H9 (cell line): ENCODE measurements at regions not wholly inside any gene's neighbourhood (a gene's known extent, or its start where the extent isn't known, plus 50 kb on each side); places are given as distances from the start of the nearest gene placed in this dataset.

Source experiments
- DNase-seq: peaks from one replicate; pipeline ENCODE4 v3.0.0-alpha.2; 2017
- H2AFZ ChIP-seq: one replicate; pipeline ENCODE4 v1.6.1; 2013; ENCODE audit warnings: mild to moderate bottlenecking, low read length, control low read depth, moderate library complexity
- H2AK5ac ChIP-seq: 2 replicates; pipeline ENCODE4 v1.6.1; 2013; ENCODE audit warnings: low read length, control low read depth, mixed read lengths; ENCODE audit not compliant: insufficient read length
- H2BK120ac ChIP-seq: one replicate; pipeline ENCODE4 v1.6.1; 2013; ENCODE audit warnings: low read depth, mild to moderate bottlenecking, low read length, control low read depth, inconsistent platforms; ENCODE audit not compliant: poor library complexity, severe bottlenecking
- H2BK12ac ChIP-seq: 2 replicates; pipeline ENCODE4 v1.6.1; 2013; ENCODE audit warnings: low read length, control low read depth, mixed read lengths, low read depth; ENCODE audit not compliant: insufficient read length
- H2BK15ac ChIP-seq: 2 replicates; pipeline ENCODE4 v1.6.1; 2013; ENCODE audit warnings: low read depth, low read length, control low read depth
- H2BK20ac ChIP-seq: one replicate; pipeline ENCODE4 v1.6.1; 2013; ENCODE audit warnings: low read depth, mild to moderate bottlenecking, low read length, control low read depth, inconsistent platforms; ENCODE audit not compliant: poor library complexity, severe bottlenecking
- H2BK5ac ChIP-seq: 2 replicates; pipeline ENCODE4 v1.6.1; 2013; ENCODE audit warnings: low read length, control low read depth, mixed read lengths; ENCODE audit not compliant: insufficient read length
- H3K14ac ChIP-seq: 2 replicates; pipeline ENCODE4 v1.6.1; 2013; ENCODE audit warnings: low read length, control low read depth; ENCODE audit not compliant: insufficient read depth
- H3K18ac ChIP-seq: 2 replicates; pipeline ENCODE4 v1.6.1; 2013; ENCODE audit warnings: low read depth, mild to moderate bottlenecking, mixed read lengths, low read length, control low read depth; ENCODE audit not compliant: insufficient read length
- H3K23ac ChIP-seq: 2 replicates; pipeline ENCODE4 v1.6.1; 2013; ENCODE audit warnings: low read length, control low read depth, mixed read lengths, low read depth; ENCODE audit not compliant: insufficient read length
- H3K23me2 ChIP-seq: 2 replicates; pipeline ENCODE4 v1.6.1; 2013; ENCODE audit warnings: low read depth, mild to moderate bottlenecking, mixed read lengths, low read length, control low read depth; ENCODE audit not compliant: insufficient read length, poor library complexity, severe bottlenecking
- H3K27ac ChIP-seq: 2 replicates; pipeline ENCODE4 v1.5.1; 2013; ENCODE audit warnings: low read length, control low read depth, mixed read lengths, low read depth; ENCODE audit not compliant: insufficient read length
- H3K27me3 ChIP-seq: 2 replicates; pipeline ENCODE4 v1.6.1; 2013; ENCODE audit warnings: low read length, control low read depth, inconsistent platforms; ENCODE audit not compliant: insufficient read depth
- H3K4ac ChIP-seq: 2 replicates; pipeline ENCODE4 v1.6.1; 2013; ENCODE audit warnings: low read depth, mild to moderate bottlenecking, control low read depth, inconsistent platforms, low read length, moderate library complexity
- H3K4me1 ChIP-seq: 2 replicates; pipeline ENCODE4 v1.6.1; 2013; ENCODE audit warnings: low read length, control low read depth, inconsistent platforms; ENCODE audit not compliant: insufficient read depth
- H3K4me2 ChIP-seq: 2 replicates; pipeline ENCODE4 v1.6.1; 2013; ENCODE audit warnings: low read length, control low read depth, mixed read lengths; ENCODE audit not compliant: insufficient read length, insufficient read depth
- H3K56ac ChIP-seq: 2 replicates; pipeline ENCODE4 v1.6.1; 2013; ENCODE audit warnings: low read depth, mild to moderate bottlenecking, mixed read lengths, low read length, control low read depth; ENCODE audit not compliant: insufficient read length
- H3K79me1 ChIP-seq: 2 replicates; pipeline ENCODE4 v1.6.1; 2013; ENCODE audit warnings: low read depth, mild to moderate bottlenecking, moderate library complexity, low read length, control low read depth, inconsistent platforms; ENCODE audit not compliant: insufficient read depth, poor library complexity, severe bottlenecking
- H3K79me2 ChIP-seq: 2 replicates; pipeline ENCODE4 v1.6.1; 2013; ENCODE audit warnings: low read length, control low read depth, inconsistent platforms; ENCODE audit not compliant: insufficient read depth
- H3K9ac ChIP-seq: 2 replicates; pipeline ENCODE4 v1.6.1; 2013; ENCODE audit warnings: low read length, control low read depth, mixed read lengths; ENCODE audit not compliant: insufficient read length; ENCODE audit errors: extremely low read depth
- H3K9me3 ChIP-seq: one replicate; pipeline ENCODE4 v1.6.1; 2013; ENCODE audit warnings: low read depth, low read length, inconsistent platforms; ENCODE audit not compliant: control insufficient read depth
- H3T11ph ChIP-seq: one replicate; pipeline ENCODE4 v1.6.1; 2013; ENCODE audit warnings: mild to moderate bottlenecking, low read length, control low read depth, inconsistent platforms
- H4K20me1 ChIP-seq: one replicate; pipeline ENCODE4 v1.6.1; 2013; ENCODE audit not compliant: control insufficient read depth, insufficient read length, insufficient read depth
- H4K5ac ChIP-seq: 2 replicates; pipeline ENCODE4 v1.6.1; 2013; ENCODE audit warnings: low read depth, mild to moderate bottlenecking, mixed read lengths, low read length, control low read depth; ENCODE audit not compliant: insufficient read length
- H4K8ac ChIP-seq: replicated peaks from 2 replicates; pipeline ENCODE4 v1.6.1; 2013; ENCODE audit warnings: low read length, control low read depth, mixed read lengths, low read depth; ENCODE audit not compliant: insufficient read length
- H4K91ac ChIP-seq: 2 replicates; pipeline ENCODE4 v1.6.1; 2013; ENCODE audit warnings: low read depth, mild to moderate bottlenecking, moderate library complexity, mixed read lengths, low read length, control low read depth; ENCODE audit not compliant: insufficient read length
- H3K27ac Mint-ChIP-seq, 3 experiments: 2 replicates in 2 of 3; 3 replicates in 1 of 3; pipeline ENCODE4 v1.8.0; 2020 to 2021; ENCODE audit warnings: mixed read lengths in 3 of 3, mild to moderate bottlenecking in 1 of 3, moderate library complexity in 1 of 3
- H3K27me3 Mint-ChIP-seq: 2 replicates; pipeline ENCODE4 v1.8.0; 2021; ENCODE audit warnings: low read depth, mild to moderate bottlenecking, moderate library complexity, mixed read lengths
- H3K36me3 Mint-ChIP-seq, 3 experiments: 2 replicates in 2 of 3; 3 replicates in 1 of 3; pipeline ENCODE4 v1.8.0; 2020 to 2021; ENCODE audit warnings: low read depth in 3 of 3, mixed read lengths in 3 of 3; ENCODE audit not compliant: insufficient read depth in 1 of 3
- H3K4me1 Mint-ChIP-seq, 2 experiments: 2 replicates each; pipeline ENCODE4 v1.8.0; 2020; ENCODE audit warnings: mixed read lengths in 2 of 2
- H3K4me3 Mint-ChIP-seq, 2 experiments: 2 replicates in 1 of 2; 3 replicates in 1 of 2; pipeline ENCODE4 v1.8.0; 2020 to 2021; ENCODE audit warnings: mild to moderate bottlenecking in 2 of 2, mixed read lengths in 2 of 2, moderate library complexity in 1 of 2
- H3K9me3 Mint-ChIP-seq, 2 experiments: 2 replicates in 1 of 2; 3 replicates in 1 of 2; pipeline ENCODE4 v1.8.0; 2020; ENCODE audit warnings: mild to moderate bottlenecking in 2 of 2, mixed read lengths in 2 of 2, moderate library complexity in 1 of 2
- CTCF ChIP-seq: fragments of 200-600 bp; sonication (generic); conservative IDR thresholded peaks from 3 replicates; pipeline ENCODE4 v1.8.0; 2021; ENCODE audit warnings: antibody characterized with exemption, mild to moderate bottlenecking
- WGBS: extraction: QIAGEN DNeasy Blood & Tissue Kit; methylation state at CpG from one replicate; pipeline ENCODE4 v1.1.7; 2013; ENCODE audit warnings: missing lambda C conversion rate, low lambda C conversion rate, mixed read lengths; ENCODE audit not compliant: insufficient read length; ENCODE audit errors: extremely low coverage; 5-methylcytosine and 5-hydroxymethylcytosine counted together

- Histone ChIP-seq H3K79me1 (no peaks in the 10 kb centered on the region), H3K4ac (no peak overlapping the region), H3K9me3 (no peaks in the 10 kb centered on the region), H2BK120ac (no peak overlapping the region), H3T11ph (no peak overlapping the region), H3K79me2 (no peaks in the 10 kb centered on the region), H2AFZ (no peak overlapping the region), H4K5ac (no peak overlapping the region), H2AK5ac (no peak overlapping the region), H3K23ac (no peak overlapping the region), H3K4me1 (peaks cover 3% of the 10 kb centered on the region; the same call in 1 of the 2 replicates), H2BK5ac (no peak overlapping the region), H2BK15ac (no peak overlapping the region), H3K27me3 (no peaks in the 10 kb centered on the region), H4K8ac (no peak overlapping the region), H3K4me2 (no peak overlapping the region), H2BK20ac (no peak overlapping the region), H3K18ac (no peak overlapping the region), H3K9ac (no peak overlapping the region), H4K91ac (no peak overlapping the region), H3K23me2 (no peaks in the 10 kb centered on the region), H4K20me1 (no peaks in the 10 kb centered on the region), H3K14ac (no peak overlapping the region), H2BK12ac (no peak overlapping the region), H3K27ac (no peak overlapping the region), H3K56ac (no peak overlapping the region)
- Mint-ChIP-seq H3K4me1 (peaks cover 16 to 19% of the 10 kb centered on the region in 2 experiments), H3K36me3 (peaks cover 5 to 6% (median 5%) of the 10 kb centered on the region in 3 experiments; a peak in 6 of 7 replicates), H3K4me3 (no peak overlapping the region), H3K27ac (no peak overlapping the region), H3K9me3 (peaks cover 12 to 16% of the 10 kb centered on the region in 2 experiments; a peak in 4 of 5 replicates), H3K27me3 (no peaks in the 10 kb centered on the region; the same call in 1 of the 2 replicates)
- WGBS, result no CpG with 5 or more reads among the region's 3 CpGs
- TF ChIP-seq CTCF, result no peak
- no peak for DNase-seq
Observed at GRCh38 chr3:23654571-23654970, 151.2 kb upstream of the UBE2E1 start.
